Mammary epithelial cell (primary cell): ENCODE measurements at regions not wholly inside any gene's neighbourhood (a gene's known extent, or its start where the extent isn't known, plus 50 kb on each side); places are given as distances from the start of the nearest gene placed in this dataset.

Experiments used
- CTCF ChIP-seq, 2 donors: IDR thresholded peaks in 1 of 2; conservative IDR thresholded peaks in 1 of 2; 2 replicates each; pipeline ENCODE4 v1.5.1; 2011 to 2012; ENCODE audit warnings: inconsistent platforms in 2 of 2, low read length in 2 of 2, mild to moderate bottlenecking in 2 of 2, control low read depth in 1 of 2, low read depth in 1 of 2; ENCODE audit not compliant: insufficient read depth in 1 of 2; ENCODE audit errors: extremely low read depth in 1 of 2
- EZH2 ChIP-seq: IDR thresholded peaks from 2 replicates; pipeline ENCODE4 v1.6.1; 2012; ENCODE audit warnings: low read length, inconsistent platforms, borderline replicate concordance

DNA sequence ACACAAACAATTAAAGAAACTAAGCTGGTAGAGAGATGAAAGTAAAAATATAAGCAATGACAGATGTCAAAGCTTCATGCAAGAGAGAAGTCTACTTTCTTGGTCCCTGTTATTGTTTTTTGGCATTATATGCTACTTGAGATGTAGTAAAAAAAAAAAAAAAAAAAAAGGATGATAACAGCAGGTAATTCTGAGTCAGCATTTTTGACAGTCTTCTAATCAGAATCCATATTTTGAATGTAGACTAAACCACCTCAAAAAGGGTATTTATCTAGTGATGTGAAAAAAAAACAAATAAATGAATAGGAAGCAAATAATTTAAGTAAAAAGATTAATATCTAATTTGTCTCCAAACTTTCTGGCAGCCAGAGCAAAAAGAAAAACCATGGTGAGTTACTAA lies 422.2 kb upstream of the CPEB2 start:
- TF ChIP-seq CTCF (conservative IDR thresholded peaks at IDR 0.05 in 1 of 2, IDR thresholded peaks at IDR 0.05 in 1 of 2; ENCODE audit: extremely low read depth in 1 of 2, insufficient read depth in 1 of 2, low read depth in 1 of 2, low read length in 2 of 2) = no peak
- TF ChIP-seq EZH2 = no peak
